RWPE1 (cell line): ENCODE measurements at regions not wholly inside any gene's neighbourhood (a gene's known extent, or its start where the extent isn't known, plus 50 kb on each side); places are given as distances from the start of the nearest gene placed in this dataset.

ENCODE experiments used
- CTCF ChIA-PET: fragments of 350-600 bp; sonication (Branson Sonifier 250); formaldehyde crosslinking; extraction: SDS; loops from one replicate; lab custom pipeline; 2021; lab: Yijun Ruan, JAX
- POLR2A ChIA-PET: fragments of 400-600 bp; formaldehyde crosslinking; extraction: SDS; loops from one replicate; lab custom pipeline; 2020; ENCODE audit warnings: antibody characterized with exemption; ENCODE audit not compliant: low non-redundant PET; lab: Yijun Ruan, JAX
- DNase-seq: peaks from one replicate; pipeline ENCODE4 v3.0.0; 2012; ENCODE audit warnings: low spot score
- H3K27ac ChIP-seq: fragments of 450-650 bp; 2 replicates; pipeline ENCODE4 v1.5.1; 2017
- CTCF ChIP-seq: fragments of 450-650 bp; conservative IDR thresholded peaks from 2 replicates; pipeline ENCODE4 v1.5.1; 2017; ENCODE audit warnings: low read depth, mild to moderate bottlenecking

GRCh38 chrX:150162141-150162540, 201.0 kb upstream of the MAMLD1 start:
- H3K27ac ChIP-seq: no peak overlapping the region
- TF ChIP-seq CTCF: no peak
- DNase-seq: peak; percentile 31
- POLR2A ChIA-PET: no interaction called here
- CTCF ChIA-PET: no interaction called here

GRCh38 chrX:150163221-150163930, 199.7 kb upstream of the MAMLD1 start:
- TF ChIP-seq CTCF: no peak
- DNase-seq: no peak
- ChIA-PET CTCF (no interaction called here), POLR2A (interaction anchor here (0.7 kb wide), 1 partner anchor 386 kb away, joined by 5 read pairs; no protein-coding TSS in a partner anchor)
- no peak overlapping the region for H3K27ac ChIP-seq

GRCh38 chrX:150163956-150164726, 199.0 kb upstream of the MAMLD1 start:
- POLR2A ChIA-PET: interaction anchor here (0.7 kb wide), 1 partner anchor 386 kb away, joined by 5 read pairs; no protein-coding TSS in a partner anchor
- TF ChIP-seq CTCF: no peak
- CTCF ChIA-PET: interaction anchor here (0.6 kb wide), 1 partner anchor 56 kb away, joined by 3 read pairs; no protein-coding TSS in a partner anchor
- no peak for DNase-seq
- H3K27ac ChIP-seq: no peak overlapping the region

GRCh38 chrX:150164971-150165600, 198.0 kb upstream of the MAMLD1 start:
- no peak for TF ChIP-seq CTCF
- ChIA-PET CTCF (interaction anchor here (0.6 kb wide), 1 partner anchor 57 kb away, joined by 3 read pairs; no protein-coding TSS in a partner anchor), POLR2A (no interaction called here)
- H3K27ac ChIP-seq: no peak overlapping the region
- no peak for DNase-seq

GRCh38 chrX:150165776-150166610, 197.1 kb upstream of the MAMLD1 start:
- no peak overlapping the region for H3K27ac ChIP-seq
- no peak for DNase-seq
- ChIA-PET POLR2A (no interaction called here), CTCF (interaction anchor here (0.6 kb wide), 1 partner anchor 32 kb away, joined by 4 read pairs; no protein-coding TSS in a partner anchor)
- TF ChIP-seq CTCF: no peak
